ENCODE measurements at regions not wholly inside any gene's neighbourhood (a gene's known extent, or its start where the extent isn't known, plus 50 kb on each side); places are given as distances from the start of the nearest gene placed in this dataset.
"Not testable (repeated sequence)": the region's sequence is repeated elsewhere in the genome, so short reads cannot be mapped to it uniquely, and the experiment has no call there.

DNA sequence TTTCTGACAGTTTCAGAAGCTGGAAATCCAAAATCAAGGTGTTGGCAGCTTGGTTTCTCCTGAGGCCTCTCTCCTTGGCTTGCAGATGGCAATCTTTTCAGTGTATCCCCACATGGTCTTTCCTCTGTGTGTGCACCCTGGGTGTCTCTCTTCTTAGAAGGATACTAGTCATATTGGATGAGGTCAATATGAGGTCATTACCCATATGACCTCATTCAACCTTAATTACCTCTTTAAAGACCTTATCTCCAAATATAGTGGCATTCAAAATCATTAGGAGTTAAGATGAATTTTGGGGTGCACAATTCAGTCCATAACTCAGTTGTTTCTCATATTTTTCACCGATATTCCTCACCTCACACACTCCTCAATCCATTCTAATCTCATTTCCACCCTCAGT, 92.4 kb upstream of the TGM3 start:
- DNase-seq, result no peak

DNA sequence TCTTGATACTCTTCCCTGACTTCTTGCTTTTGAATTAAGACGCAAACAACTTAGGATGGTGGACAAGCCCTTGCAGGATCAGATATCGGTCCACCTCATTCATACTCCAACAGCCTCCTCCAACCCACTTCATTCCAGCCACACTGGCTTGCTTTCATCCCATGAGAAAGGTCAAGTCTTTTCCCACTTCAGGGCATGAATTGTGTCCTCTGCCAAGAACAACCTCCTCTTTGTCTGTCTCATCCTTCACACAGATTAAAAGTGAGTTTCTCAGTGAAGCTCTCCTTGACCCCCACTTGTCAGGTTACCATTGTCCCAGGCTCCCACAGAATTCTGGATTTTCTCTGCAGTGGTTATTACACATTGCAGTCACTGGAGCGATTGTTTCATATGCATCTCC, 91.8 kb upstream of the TGM3 start:
- DNase-seq, result no peak

DNA sequence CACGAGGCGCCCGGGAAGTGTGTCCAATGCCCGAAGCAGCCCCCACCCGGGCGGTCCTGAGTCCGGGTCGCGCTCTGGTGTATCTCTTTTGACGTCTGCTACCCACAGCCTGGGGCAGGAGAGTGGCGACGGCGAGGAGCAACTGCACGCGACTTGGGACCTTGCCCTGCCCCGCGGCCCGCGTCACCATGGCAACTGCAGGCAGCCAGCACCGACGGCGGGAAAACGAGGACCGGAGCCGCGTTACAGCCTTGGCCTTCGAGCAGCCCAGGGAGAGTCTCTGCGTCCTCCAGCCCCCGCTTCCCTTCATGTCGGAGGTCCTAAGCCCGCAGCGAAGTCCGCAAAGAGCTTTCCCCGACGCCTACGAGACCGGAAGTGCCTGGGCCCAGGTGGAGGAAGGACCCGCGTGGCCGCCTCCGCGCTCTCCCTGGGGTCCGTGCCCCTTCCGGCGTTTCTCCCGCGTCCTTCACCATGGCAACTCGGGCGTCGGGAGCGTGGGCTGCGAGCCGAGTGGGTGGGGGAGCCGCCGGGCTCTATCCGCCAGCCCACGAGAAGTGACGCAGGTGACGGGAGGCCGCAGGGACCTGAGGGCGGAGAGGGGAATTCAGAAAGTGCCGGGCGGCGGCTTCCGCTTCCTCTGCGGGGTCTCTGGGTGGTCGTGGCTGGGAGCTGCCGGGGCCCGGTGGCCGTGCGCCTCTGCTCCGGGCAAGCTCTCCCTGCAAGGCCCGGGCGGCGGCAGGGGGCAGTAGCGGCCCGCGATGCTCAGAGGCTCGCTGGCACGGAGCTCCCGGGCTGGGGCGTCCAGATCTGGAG, 88.6 kb upstream of the TGM3 start:
- peak in 1 of 2 donors; percentile 64 for DNase-seq

DNA sequence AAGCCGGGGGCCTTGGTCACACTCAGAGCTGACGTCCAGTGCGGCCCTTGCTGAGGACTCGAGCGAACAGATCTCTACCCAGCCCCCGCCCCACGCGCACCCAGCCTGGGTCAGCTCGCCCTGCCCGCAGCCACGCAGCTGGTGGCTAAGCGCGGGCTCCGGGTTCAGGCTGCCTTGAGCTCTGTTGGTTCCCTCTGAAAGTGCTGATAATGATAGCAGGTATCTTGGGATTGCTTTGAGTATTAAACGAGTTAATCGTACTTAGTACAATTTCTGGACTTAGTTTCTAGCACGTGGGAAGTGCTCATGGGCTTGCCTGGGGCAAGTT, 88.1 kb upstream of the TGM3 start:
- no peak for DNase-seq

DNA sequence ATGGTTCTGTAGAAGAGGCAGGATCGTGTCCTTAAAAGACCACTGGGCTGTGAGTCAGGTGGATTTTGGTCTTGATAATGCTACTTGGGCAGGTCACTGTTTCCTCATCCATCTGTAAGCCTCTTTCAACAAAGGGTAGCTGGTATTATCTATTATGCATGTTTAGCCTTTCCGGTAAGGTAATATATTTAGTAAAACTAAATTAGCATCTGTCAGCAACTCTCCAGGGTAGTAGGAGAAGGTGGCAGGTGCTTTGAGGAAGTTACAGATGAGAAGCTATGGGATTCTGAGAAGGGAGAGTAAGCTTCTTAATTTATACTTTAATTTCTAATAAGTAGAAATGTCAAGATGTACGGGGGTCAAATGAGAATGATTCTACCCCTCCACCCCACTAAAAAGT, 86.9 kb upstream of the TGM3 start:
- no peak for DNase-seq

DNA sequence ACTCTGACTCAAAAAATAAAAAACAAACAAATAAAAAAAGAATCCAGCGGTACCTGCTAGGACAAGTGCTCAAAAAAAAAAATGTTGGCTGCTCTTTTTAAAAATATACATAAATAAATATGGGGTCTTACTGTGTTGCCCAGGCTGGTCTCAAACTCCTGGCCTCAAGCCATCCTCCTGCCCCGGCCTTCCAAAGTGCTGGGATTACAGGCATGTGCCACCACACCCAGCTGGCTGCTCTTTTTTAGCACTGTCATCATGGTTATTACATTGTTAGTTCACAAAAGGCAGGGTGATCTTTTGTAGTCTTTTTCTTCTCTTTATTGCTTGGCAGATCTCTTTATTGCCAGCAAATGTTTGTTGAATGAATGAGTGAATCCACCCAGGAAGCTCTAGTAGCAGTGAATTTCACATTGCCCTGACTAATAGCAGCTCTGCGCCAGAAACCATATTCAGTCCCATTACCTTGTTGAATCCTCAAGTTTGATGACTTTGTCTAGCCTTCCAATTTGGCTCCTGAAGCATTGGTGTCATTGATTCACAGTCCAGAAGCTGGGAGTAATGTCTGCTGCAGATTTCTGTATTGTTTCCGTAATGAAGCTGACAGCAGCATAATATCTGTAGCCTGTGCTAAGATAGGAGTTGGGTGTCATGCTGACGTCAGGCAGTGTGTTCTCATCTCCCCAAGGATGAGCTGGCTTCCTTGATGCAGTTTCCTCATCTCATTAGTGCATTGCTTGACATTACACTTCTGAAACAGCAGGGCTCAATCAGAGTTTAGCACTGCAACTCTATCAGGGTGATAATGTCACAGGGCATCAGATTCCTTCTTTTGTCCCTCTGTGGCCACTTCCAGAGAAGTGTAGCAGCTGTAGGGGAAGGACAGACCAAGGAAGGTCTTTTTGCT, 84.9 kb upstream of the TGM3 start:
- peak in 1 of 2 donors; percentile 30 for DNase-seq

DNA sequence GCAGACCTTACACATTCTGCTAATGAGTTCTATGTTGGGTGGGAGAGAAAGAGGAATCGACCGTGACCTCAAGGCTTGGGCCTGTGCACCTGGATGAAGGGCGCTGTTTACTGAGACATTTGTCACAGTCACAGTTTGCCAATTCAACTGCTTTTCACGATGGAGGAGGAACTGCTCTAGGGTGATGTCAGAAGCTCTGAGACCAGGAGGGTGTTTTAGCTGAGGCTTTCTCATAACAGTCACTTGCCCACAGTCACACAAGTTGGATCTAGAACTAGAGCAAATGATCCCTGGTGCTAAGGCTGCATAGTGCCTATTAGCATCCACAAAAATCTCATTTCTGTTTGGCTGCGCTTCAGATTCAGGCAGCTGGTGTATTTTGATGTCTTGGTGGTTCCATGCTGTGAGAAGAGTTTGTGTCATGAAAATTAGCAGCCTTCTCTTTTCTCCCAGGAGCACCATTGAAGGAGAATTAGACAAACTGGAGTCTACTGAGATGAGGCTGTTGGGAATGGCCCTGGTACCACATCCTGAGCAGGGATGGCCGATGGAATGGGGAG, 83.3 kb upstream of the TGM3 start:
- DNase-seq, result no peak

DNA sequence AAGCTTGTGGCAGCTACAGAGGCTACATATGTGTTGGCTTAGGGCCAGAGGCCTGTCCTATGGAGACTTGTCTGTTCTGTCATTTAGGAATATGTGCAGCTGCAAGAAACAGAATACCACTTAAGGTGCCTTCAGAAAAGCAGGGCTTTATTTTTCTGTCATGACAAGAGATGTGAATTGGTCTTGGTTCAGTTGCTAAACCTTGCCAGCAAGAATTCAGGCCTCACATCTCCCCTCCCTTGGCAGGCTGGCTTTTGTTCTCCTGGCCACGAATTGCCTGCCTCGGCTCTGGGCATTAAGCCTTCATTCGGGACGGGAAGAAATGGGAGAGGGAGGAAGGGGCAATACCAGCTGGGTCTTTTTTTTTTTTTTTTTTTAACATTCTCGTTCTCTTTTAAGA, 82.4 kb upstream of the TGM3 start:
- DNase-seq, result no peak

DNA sequence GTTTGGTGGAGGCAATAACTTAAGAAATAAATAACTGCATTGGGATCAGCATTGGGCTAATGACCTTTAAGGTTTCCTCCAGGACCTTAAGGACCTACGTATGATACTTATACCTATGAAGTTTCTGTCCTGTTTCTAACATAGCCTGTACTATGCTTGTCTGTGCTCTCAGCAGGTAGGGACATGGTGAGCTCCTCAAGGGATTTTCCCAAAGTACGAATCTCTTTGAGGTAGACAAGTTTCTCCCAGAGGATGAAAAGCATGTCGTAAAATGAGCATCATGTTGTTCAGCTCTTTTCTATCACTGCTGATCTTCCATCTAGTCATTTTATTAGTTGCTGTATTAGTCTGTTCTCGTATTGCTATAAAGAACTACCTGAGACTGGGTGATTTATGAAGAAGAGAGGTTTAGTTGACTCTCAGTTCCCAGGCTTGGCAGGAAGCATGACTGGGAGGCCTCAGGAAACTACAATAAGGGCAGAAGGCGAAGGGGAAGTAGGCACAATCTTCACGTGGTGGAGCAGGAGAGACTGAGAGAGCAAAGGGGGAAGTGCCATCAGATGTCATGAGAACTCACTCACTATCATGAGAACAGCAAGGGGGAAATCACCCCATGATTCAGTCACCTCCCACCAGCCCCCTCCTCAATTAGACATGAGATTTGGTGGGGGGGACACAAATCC, 77.8 kb upstream of the TGM3 start:
- DNase-seq, result peak; percentile 26 to 61

DNA sequence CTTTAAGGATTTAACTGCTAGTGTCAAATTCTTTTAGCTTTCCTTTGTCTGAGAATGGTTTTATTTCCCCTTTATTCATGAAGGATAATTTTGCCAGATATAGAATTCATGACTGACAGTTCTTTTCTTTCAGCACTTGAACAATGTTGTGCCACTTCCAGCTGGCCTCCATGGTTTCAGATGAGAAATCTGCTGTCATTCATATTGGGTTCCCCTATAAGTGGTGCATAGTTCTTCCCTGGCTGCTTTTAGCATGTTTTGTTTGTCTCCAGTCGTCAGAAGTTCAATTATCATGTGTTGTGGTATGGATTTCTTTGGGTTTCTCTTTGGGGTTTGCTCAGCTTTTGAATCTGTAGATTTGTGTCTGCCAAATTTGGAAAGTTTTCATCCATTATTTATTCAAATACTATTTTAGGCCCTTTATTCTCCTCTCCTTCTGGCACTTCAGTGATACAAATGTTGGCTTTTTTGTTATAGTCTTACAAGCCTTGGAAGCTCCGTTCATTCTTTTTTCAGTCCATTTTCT, 76.3 kb upstream of the TGM3 start:
- no peak for DNase-seq

DNA sequence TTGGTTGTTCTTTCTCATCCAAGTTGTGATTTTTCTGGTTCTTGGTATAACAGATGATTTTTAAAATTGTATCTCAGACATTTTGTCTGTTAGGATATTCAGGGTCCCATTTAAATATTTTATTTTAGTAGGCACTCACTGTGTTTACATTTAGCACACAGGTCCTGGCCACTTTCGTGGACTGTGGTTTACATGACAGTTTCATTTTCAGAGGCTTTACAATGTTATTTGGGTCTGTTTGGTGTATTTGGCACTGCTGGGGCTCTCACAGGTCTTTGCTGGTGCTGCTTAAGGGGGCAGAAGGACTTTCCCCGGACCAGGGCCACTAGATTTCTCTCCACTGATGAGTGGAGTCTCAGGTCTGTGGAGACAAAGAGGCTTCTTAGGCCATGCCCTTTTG, 75.5 kb upstream of the TGM3 start:
- DNase-seq, result no peak

DNA sequence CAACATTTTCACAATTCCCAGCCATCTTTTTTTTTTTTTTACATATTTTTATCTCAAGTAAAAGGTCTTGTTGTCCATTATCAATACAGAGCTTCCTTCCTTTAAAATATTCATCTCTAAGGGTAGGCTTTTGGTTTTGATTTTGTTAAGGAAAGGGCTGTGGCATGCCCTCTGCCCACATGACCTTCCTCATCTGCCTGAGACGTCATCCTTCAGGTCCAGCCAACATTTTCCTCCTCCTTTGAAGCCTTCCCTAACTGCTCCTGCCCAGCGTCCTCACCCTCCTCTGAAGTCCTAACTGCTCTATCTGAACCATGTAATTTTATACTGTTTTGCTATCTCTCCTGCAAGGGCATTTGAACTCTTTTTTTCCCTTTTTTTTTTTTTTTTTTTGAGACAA, 73.9 kb upstream of the TGM3 start:
- no peak for DNase-seq

DNA sequence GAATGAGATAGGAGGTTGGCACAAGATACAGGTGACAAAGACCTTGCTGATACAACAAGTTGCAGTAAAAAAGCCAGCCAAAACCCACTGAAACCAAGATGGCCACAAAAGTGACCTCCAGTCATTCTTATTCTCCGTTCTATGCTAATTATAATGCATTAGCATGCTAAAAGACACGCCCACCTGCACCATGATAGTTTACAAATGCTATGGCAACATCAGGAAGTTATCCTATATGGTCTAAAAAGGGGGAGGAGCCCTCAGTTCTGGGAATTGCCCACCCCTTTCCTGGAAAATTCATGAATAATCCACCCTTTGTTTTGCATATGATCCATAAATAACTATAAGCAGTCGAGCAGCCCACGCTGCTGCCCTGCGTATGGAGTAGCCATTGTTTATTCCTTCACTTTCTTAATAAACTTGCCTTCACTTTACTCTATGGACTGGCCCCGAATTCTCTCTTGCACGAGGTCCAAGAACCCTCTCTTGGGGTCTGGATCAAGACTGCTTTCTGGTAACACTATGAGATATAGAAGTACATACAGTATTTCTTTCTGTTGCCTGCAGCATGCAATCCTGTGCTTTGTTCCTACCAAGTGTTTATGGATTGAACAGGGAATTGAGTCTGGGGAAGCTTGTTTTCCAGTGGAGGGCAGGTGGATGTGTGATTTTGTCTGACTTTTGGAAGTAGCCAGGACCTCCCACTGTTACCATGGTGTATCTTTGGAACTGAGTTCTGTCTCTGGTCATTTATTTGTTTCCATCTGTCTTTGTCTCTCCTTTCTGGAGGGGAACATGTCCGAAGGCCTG, 72.0 kb upstream of the TGM3 start:
- DNase-seq, result no peak

DNA sequence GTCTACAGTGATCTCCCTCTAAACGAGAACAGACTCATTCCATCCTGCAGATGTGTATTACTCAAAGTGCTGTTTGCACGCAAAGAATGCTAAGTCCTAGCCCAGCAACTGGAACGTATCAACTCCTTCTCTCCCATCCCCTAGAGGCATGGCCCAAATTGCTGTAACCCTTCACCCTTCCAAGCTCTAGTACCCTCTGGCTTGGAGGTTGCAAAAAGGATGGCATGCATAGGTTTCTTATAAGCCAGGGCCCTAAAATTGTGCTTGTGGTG, 71.5 kb upstream of the TGM3 start:
- DNase-seq, result no peak

DNA sequence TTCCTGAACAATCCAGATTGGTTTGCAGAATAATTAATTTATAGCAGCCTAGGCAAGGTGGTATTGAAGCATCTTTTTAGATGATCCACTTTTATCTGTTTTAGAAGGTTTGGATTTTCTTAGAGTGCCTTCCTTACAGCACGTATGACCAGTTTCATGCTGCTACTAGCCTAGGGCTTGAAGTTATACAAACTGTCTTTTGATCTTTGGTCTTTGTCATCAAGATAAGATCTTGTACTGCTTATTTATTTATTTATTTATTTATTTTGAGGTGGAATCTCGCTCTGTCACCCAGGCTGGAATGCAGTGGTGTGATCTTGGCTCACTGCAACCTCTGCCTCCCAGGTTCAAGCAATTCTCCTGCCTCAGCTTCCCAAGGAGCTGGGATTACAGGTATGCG, 68.5 kb upstream of the TGM3 start:
- DNase-seq, result not testable (repeated sequence)

DNA sequence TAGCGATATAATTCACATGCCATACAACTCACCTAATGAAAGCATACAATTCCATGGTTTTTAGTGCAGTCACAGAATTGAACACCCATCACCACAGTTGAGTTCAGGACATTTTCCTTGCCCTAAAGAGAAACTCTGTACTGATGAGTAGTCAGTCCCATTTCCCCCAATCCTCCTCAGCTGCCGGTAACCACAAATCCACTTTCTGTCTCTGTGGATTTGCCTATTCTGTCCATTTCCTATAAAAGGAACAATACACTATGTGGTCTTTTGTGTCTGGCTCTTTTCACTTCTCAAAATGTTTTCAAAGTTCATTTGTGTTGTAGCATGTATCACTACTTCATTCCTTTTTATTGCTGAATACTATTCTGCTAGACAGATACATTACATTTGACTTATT, 67.9 kb upstream of the TGM3 start:
- DNase-seq, result no peak

DNA sequence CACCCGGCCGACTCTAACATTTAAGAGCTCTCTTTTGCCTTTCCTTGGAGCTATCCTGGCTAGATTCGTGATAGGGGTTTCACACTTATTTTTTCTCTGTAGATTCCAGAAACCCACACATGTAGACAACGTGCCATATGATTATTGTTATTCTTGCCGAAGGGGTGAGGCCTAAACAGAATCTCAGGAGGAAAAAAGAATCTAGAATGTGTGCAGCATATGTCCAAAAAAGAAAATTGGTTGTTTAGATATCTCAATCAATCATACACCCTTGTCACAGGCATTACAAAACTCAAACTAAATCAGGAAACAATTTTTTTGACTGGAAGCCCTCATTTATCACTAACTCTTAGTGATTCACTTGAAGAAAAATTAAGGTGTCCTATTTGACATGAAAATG, 66.9 kb upstream of the TGM3 start:
- no peak for DNase-seq

DNA sequence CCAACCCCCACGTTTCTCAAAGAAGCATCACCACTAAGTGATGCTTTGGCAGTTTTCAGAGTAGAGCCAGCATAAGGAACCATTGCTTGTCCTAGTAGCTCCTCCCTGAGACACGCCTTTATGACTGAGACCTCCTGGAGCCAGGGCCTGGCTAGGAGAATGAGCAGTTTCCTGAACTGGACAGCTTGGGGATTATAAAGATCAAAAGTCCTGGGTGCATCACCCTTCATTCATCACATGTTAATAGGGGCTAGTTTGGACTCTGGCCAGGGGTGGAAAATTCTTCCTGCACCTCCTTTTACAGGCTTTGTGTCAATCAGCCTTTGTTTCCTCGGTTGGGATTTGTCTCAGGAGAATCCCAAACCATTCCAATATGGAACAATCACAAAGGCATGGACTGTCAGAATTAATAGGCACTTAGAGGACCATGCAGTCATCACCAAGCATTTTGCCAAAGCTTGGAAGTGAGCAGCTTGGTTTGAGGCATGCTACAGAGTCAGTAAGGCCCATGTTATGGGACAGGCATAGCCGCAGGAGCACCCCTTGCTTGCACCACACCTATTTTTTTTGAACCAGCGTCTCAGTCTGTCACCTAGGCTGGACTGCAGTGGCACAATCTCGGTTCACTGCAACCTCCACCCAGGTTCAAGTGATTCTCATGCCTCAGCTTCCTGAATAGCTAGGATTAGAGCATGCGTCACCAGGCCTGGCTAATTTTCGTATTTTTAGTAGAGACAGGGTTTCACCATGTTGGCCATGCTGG, 64.9 kb upstream of the TGM3 start:
- DNase-seq, result no peak

DNA sequence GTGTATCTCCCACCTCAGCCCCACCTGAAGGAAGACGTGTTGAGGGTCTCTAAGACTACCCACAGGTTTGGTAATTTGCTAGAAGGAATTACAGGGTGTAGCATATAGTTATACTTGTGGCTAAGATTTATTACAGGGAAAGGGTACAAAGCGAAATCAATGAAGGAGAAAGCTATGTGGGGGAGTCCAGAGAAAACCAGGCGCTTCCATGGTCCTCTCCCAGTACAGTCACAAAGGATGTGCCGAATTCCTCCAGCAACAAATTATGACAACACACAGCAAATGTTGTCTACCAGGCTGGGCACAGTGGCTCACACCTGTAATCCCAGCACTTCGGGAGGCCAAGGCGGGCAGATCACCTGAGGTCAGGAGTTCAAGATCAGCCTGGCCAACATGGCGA, 64.1 kb upstream of the TGM3 start:
- no peak for DNase-seq

DNA sequence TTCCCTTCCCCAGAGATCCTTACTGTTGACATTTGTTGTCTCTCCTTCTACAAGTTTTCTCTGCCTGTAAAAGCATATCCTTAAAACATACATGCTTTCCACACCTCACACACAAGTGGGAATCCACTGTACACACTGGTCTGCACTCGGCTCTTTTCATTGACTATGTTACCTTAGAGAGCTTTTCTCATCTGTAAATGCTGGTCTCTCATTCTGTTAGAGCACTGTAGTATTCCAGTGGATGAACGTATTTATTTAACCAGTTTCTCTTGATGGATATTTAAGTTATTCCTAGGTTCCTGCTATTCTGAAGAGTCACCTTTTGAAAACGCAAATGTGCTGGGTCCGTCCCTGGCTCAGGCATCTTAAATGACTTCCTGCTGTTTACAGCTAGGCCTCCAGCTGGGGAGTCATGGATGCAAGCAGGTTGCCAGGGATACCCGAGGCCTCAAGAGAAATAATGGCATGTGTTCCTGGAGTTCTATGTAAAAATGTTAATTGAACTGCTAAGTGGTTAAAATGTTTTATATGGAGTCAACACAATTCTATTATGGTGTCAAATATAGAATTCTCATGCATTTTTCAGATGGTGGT, 61.1 kb upstream of the TGM3 start:
- no peak for DNase-seq

DNA sequence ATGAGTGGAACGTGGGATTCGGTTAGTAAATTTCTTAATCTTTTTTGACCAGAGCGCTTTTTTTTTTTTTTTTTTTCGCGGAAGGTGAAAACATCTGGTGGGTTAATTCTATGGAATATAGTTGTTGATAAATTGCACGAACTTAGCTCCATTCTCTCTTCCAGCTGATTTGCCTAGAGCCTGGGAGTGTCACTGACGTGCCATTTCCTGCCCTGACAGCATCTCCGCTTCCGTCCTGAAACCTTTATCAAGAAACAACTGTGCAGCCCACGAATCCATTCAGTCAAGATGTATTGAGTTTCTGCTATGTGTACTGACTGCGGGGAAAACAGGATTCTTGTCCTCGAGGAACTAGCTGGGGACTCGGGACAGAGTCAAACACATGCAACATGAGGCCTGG, 59.5 kb upstream of the TGM3 start:
- no peak for DNase-seq

Measured in bone marrow (tissue), 2 donors.